ENCODE measurements at regions not wholly inside any gene's neighbourhood (a gene's known extent, or its start where the extent isn't known, plus 50 kb on each side); places are given as distances from the start of the nearest gene placed in this dataset.

DNA sequence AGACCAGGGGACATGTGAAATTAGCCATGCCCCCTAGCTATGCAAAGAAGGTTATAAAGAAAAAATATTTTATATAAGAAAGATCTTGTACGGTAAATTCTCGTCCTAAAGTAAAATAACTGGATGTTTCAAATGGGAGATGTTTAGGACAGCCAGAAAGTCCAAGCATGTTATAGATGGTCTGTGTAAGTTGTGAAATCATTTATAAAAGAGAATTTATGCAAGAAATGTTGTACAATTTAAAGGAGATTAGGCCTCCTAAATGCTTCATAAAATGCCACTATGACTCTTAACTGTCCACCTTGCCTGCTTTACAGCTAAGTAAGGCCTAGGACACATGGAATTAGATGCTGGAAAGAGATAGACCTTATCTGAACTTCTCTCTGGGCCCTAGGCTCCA, 118.1 kb upstream of the POGK start:
- TF ChIP-seq POLR2A (IDR thresholded peaks at IDR 0.05) = no peak
- no peak for TF ChIP-seq CTCF (IDR thresholded peaks at IDR 0.05)
